ENCODE measurements at regions not wholly inside any gene's neighbourhood (a gene's known extent, or its start where the extent isn't known, plus 50 kb on each side); places are given as distances from the start of the nearest gene placed in this dataset.

DNA sequence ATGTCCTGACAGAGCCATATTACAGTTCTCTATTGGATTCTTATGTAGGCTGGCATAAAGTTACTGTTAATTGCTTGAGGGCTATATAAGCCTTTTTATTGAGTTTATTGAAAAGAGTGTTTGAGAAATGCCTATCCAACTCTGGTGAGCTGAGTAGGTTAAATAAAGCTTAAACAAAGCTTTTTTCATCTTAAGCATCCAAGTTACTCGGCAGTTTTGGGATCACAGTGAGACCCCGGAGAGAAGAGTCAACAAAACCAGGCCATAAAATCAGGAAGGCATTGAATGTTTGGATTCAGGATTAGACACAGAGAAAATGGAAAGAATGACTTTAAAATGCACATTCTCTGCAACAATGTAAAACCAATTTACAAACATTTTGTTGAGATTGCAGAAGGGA is 588.5 kb downstream of the DACH1 start:
- no peak for ATAC-seq

DNA sequence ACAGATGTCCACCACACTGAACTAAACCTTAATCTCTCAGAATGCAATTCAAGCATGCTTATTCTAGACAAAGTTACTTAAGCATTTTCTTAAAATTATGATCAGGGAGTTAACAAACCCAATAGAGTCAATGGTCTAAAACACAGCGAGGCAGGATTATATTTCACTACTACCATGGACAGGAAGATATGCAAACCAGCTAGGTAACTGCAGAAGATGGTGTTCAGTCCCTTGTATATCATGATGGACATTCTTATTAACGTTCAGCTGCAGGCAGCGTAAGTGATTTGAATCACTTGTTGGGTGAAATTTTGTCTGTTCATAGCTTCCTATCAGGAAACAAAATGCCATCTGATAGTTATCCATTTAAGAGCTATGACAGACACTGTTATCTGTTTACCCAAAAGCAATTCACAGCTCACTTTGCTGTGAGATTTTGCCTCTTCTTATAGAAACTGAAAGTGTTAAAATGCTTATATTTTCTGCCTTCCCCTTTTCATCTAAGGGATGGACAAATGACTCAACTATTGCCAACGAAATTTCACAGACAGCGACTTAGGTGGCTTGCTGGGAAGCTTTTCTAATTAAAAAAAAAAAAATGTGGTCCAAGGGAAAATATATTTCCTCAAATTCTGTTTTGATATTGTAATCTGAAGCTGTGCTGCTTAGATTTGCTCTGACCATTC is 591.9 kb downstream of the DACH1 start:
- ATAC-seq (no peak), DNase-seq (no peak)
- Histone ChIP-seq H3K4me1 (no peaks in the 10 kb centered on the region), H3K36me3 (no peaks in the 10 kb centered on the region), H3K27ac (no peak overlapping the region), H3K27me3 (ENCODE audit: low read depth) (no peaks in the 10 kb centered on the region), H3K9me3 (no peaks in the 10 kb centered on the region), H3K4me3 (no peak overlapping the region)
- intact Hi-C loops (cut with DNase I) = no loop called here
- TF ChIP-seq, protein P1, sequence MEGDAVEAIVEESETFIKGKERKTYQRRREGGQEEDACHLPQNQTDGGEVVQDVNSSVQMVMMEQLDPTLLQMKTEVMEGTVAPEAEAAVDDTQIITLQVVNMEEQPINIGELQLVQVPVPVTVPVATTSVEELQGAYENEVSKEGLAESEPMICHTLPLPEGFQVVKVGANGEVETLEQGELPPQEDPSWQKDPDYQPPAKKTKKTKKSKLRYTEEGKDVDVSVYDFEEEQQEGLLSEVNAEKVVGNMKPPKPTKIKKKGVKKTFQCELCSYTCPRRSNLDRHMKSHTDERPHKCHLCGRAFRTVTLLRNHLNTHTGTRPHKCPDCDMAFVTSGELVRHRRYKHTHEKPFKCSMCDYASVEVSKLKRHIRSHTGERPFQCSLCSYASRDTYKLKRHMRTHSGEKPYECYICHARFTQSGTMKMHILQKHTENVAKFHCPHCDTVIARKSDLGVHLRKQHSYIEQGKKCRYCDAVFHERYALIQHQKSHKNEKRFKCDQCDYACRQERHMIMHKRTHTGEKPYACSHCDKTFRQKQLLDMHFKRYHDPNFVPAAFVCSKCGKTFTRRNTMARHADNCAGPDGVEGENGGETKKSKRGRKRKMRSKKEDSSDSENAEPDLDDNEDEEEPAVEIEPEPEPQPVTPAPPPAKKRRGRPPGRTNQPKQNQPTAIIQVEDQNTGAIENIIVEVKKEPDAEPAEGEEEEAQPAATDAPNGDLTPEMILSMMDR (IDR thresholded peaks at IDR 0.05) = no peak

More for the DNA sequence above, 588.5 kb downstream of the DACH1 start:
- DNase-seq = no peak
- Histone ChIP-seq H3K4me3 (no peak overlapping the region), H3K9me3 (no peaks in the 10 kb centered on the region), H3K4me1 (no peaks in the 10 kb centered on the region), H3K27ac (no peak overlapping the region), H3K36me3 (no peaks in the 10 kb centered on the region), H3K27me3 (ENCODE audit: low read depth) (no peaks in the 10 kb centered on the region)
- intact Hi-C loops (cut with DNase I) = no loop called here
- TF ChIP-seq, protein P1 (IDR thresholded peaks at IDR 0.05) = no peak

DNA sequence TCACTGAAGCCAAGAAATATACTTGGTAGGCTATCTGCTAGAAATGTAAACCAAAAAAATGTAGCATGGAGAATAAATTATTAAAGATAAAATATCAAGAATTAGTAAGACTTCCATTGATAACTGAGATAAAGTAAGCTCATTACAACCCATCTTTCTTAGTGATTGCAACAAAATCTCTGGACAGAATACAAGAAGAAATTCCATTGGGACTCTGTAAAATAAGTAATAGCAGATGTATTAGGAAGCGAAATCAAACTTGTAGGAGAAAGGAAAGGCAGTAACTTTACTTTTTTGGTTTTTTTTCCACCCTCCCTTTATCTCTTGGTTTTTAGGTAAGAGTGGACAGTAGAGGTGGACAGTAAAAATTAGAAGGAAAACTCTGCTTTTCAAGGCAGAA is 605.7 kb downstream of the DACH1 start:
- Histone ChIP-seq H3K27ac (no peak overlapping the region), H3K4me1 (no peaks in the 10 kb centered on the region), H3K9me3 (no peaks in the 10 kb centered on the region), H3K4me3 (no peak overlapping the region), H3K27me3 (ENCODE audit: low read depth) (no peaks in the 10 kb centered on the region), H3K36me3 (no peaks in the 10 kb centered on the region)
- no peak for ATAC-seq
- DNase-seq = no peak
- TF ChIP-seq, protein P1 (IDR thresholded peaks at IDR 0.05) = no peak
- intact Hi-C loops (cut with DNase I) = no loop called here

DNA sequence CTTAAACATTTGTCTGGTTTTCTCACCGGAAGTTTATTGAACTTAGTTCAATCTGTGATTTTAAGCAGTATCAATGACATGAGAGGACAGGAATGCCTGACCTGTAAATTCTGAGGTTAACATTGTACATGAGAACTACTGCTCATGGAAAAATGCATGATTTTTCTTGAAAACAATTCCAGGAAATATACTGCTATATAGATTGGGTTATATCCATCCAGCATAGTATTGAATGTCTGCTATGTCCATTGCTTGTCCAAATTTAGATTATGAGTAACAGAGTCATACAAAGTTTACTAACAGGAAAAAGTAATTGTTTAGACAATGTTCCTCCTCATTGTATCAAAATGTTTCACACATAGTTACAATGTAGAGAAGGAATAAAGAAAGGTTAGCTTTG is 606.8 kb downstream of the DACH1 start:
- TF ChIP-seq, protein P1 (IDR thresholded peaks at IDR 0.05) = no peak
- Histone ChIP-seq H3K27ac (no peak overlapping the region), H3K27me3 (ENCODE audit: low read depth) (no peaks in the 10 kb centered on the region), H3K4me3 (no peak overlapping the region), H3K4me1 (no peaks in the 10 kb centered on the region), H3K9me3 (no peaks in the 10 kb centered on the region), H3K36me3 (no peaks in the 10 kb centered on the region)
- DNase-seq (no peak), ATAC-seq (no peak)
- intact Hi-C loops (cut with DNase I) = no loop called here

DNA sequence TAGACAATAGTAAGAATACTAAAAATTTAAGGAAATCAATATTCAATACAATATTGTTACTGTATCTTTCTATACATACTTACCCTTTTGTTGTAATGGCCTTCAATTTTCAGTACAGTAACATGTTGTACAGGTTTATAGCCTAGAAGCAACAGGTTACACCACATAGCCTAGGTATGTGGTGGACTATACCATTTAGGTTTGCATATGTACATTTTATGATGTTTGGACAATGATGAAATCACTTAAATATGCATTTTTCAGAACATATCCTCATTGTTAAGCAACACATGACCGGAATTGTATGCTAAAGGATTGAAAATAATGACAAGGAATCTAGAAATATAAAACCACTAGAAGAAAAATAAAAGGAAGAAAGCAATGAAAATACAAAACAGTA is 611.4 kb downstream of the DACH1 start:
- TF ChIP-seq, protein P1 (IDR thresholded peaks at IDR 0.05) = no peak
- Histone ChIP-seq H3K27ac (no peak overlapping the region), H3K27me3 (ENCODE audit: low read depth) (no peaks in the 10 kb centered on the region), H3K9me3 (no peaks in the 10 kb centered on the region), H3K36me3 (no peaks in the 10 kb centered on the region), H3K4me1 (no peaks in the 10 kb centered on the region), H3K4me3 (no peak overlapping the region)
- intact Hi-C loops (cut with DNase I) = no loop called here
- DNase-seq (no peak), ATAC-seq (no peak)
